Mesendoderm (in vitro differentiated cells): ENCODE measurements at regions not wholly inside any gene's neighbourhood (a gene's known extent, or its start where the extent isn't known, plus 50 kb on each side); places are given as distances from the start of the nearest gene placed in this dataset.

Experiments
- DNase-seq: peaks from one replicate; pipeline ENCODE4 v3.0.0; 2013
- H2AK5ac ChIP-seq: 2 replicates; pipeline ENCODE4 v1.6.1; 2013; ENCODE audit warnings: low read length, inconsistent platforms
- H2BK120ac ChIP-seq: 2 replicates; pipeline ENCODE4 v1.6.1; 2013; ENCODE audit warnings: low read depth, mild to moderate bottlenecking, low read length, moderate library complexity, mixed read lengths
- H2BK15ac ChIP-seq: replicated peaks from 2 replicates; pipeline ENCODE4 v1.6.1; 2013; ENCODE audit warnings: low read depth, mild to moderate bottlenecking, moderate library complexity
- H2BK5ac ChIP-seq: 2 replicates; pipeline ENCODE4 v1.6.1; 2013; ENCODE audit warnings: low read length, inconsistent platforms
- H3K18ac ChIP-seq: 2 replicates; pipeline ENCODE4 v1.6.1; 2013; ENCODE audit warnings: mild to moderate bottlenecking, low read length, mixed read lengths
- H3K23ac ChIP-seq: one replicate; pipeline ENCODE4 v1.6.1; 2013; ENCODE audit warnings: low read length
- H3K27ac ChIP-seq: 2 replicates; pipeline ENCODE4 v1.5.1; 2013; ENCODE audit warnings: low read depth, mild to moderate bottlenecking, inconsistent platforms, low read length, moderate library complexity
- H3K27me3 ChIP-seq: 2 replicates; pipeline ENCODE4 v1.6.1; 2013; ENCODE audit warnings: low read length, control low read depth, mild to moderate bottlenecking, inconsistent platforms; ENCODE audit not compliant: insufficient read depth, poor library complexity
- H3K36me3 ChIP-seq: 2 replicates; pipeline ENCODE4 v1.6.1; 2013; ENCODE audit warnings: low read length, inconsistent platforms; ENCODE audit not compliant: control insufficient read depth, insufficient read depth
- H3K4ac ChIP-seq: one replicate; pipeline ENCODE4 v1.6.1; 2013; ENCODE audit warnings: low read depth, mild to moderate bottlenecking, low read length, moderate library complexity
- H3K4me1 ChIP-seq: 2 replicates; pipeline ENCODE4 v1.6.1; 2013; ENCODE audit warnings: low read depth, low read length, inconsistent platforms; ENCODE audit not compliant: control insufficient read depth
- H3K4me2 ChIP-seq: 2 replicates; pipeline ENCODE4 v1.6.1; 2013; ENCODE audit warnings: low read length
- H3K4me3 ChIP-seq: 2 replicates; pipeline ENCODE4 v1.5.1; 2013; ENCODE audit warnings: mild to moderate bottlenecking, low read length
- H3K56ac ChIP-seq: one replicate; pipeline ENCODE4 v1.6.1; 2013; ENCODE audit warnings: low read length
- H3K79me1 ChIP-seq: 2 replicates; pipeline ENCODE4 v1.6.1; 2013; ENCODE audit warnings: low read length, inconsistent platforms
- H3K79me2 ChIP-seq: 2 replicates; pipeline ENCODE4 v1.6.1; 2013; ENCODE audit warnings: mild to moderate bottlenecking, low read length; ENCODE audit not compliant: control insufficient read depth, insufficient read depth
- H3K9ac ChIP-seq: 2 replicates; pipeline ENCODE4 v1.6.1; 2013; ENCODE audit warnings: low read length, inconsistent platforms
- H4K5ac ChIP-seq: one replicate; pipeline ENCODE4 v1.6.1; 2013; ENCODE audit warnings: low read length
- H4K8ac ChIP-seq: one replicate; pipeline ENCODE4 v1.6.1; 2013; ENCODE audit warnings: low read depth, mild to moderate bottlenecking, control low read depth, low read length, moderate library complexity
- WGBS: extraction: QIAGEN DNeasy Blood & Tissue Kit; methylation state at CpG from one replicate; pipeline ENCODE4 v1.1.7; 2013; ENCODE audit warnings: low lambda C conversion rate, missing lambda C conversion rate; ENCODE audit not compliant: insufficient coverage; ENCODE audit errors: extremely low coverage; 5-methylcytosine and 5-hydroxymethylcytosine counted together

GRCh38 chr6:23414051-23414445 is 712.0 kb upstream of the NRSN1 start:
- H3K23ac ChIP-seq: no peak overlapping the region
- no peak overlapping the region for H3K18ac ChIP-seq
- no peak overlapping the region for H2BK5ac ChIP-seq
- H4K8ac ChIP-seq: no peak overlapping the region
- no peak overlapping the region for H3K9ac ChIP-seq
- H3K79me1 ChIP-seq: no peaks in the 10 kb centered on the region
- H3K27me3 ChIP-seq: no peaks in the 10 kb centered on the region
- H3K27ac ChIP-seq: no peak overlapping the region
- no peak overlapping the region for H4K5ac ChIP-seq
- no peak overlapping the region for H3K4ac ChIP-seq
- WGBS: no CpG with 5 or more reads among the region's 2 CpGs
- H3K4me3 ChIP-seq: no peak overlapping the region
- no peak overlapping the region for H3K4me2 ChIP-seq
- no peak overlapping the region for H2BK120ac ChIP-seq
- H3K36me3 ChIP-seq: no peaks in the 10 kb centered on the region
- no peak overlapping the region for H3K56ac ChIP-seq
- H2BK15ac ChIP-seq: no peak overlapping the region
- H2AK5ac ChIP-seq: no peak overlapping the region
- peak; percentile 18 for DNase-seq
- H3K79me2 ChIP-seq: no peaks in the 10 kb centered on the region
- H3K4me1 ChIP-seq: no peaks in the 10 kb centered on the region

- Histone ChIP-seq H3K79me1 (no peaks in the 10 kb centered on the region), H4K8ac (no peak overlapping the region), H2BK5ac (no peak overlapping the region), H3K4me1 (no peaks in the 10 kb centered on the region), H3K27ac (no peak overlapping the region), H3K4me2 (no peak overlapping the region), H3K4ac (no peak overlapping the region), H3K23ac (no peak overlapping the region), H4K5ac (no peak overlapping the region), H3K4me3 (no peak overlapping the region), H3K79me2 (no peaks in the 10 kb centered on the region), H3K56ac (no peak overlapping the region), H3K36me3 (no peaks in the 10 kb centered on the region), H2BK15ac (no peak overlapping the region), H3K9ac (no peak overlapping the region), H3K18ac (no peak overlapping the region), H2BK120ac (no peak overlapping the region), H3K27me3 (no peaks in the 10 kb centered on the region), H2AK5ac (no peak overlapping the region)
- no peak for DNase-seq
- no CpG with 5 or more reads among the region's 3 CpGs for WGBS
Measured at GRCh38 chr6:23414922-23415321, 711.1 kb upstream of the NRSN1 start.

GRCh38 chr6:23415819-23416427 is 710.1 kb upstream of the NRSN1 start:
- Histone ChIP-seq H4K5ac (no peak overlapping the region), H2BK120ac (no peak overlapping the region), H3K18ac (no peak overlapping the region), H3K36me3 (no peaks in the 10 kb centered on the region), H3K4ac (no peak overlapping the region), H3K27me3 (no peaks in the 10 kb centered on the region), H3K23ac (no peak overlapping the region), H3K4me3 (no peak overlapping the region), H3K79me1 (no peaks in the 10 kb centered on the region), H2AK5ac (no peak overlapping the region), H3K4me2 (no peak overlapping the region), H2BK5ac (no peak overlapping the region), H3K9ac (no peak overlapping the region), H3K4me1 (no peaks in the 10 kb centered on the region), H3K27ac (no peak overlapping the region), H2BK15ac (no peak overlapping the region), H3K79me2 (no peaks in the 10 kb centered on the region), H4K8ac (no peak overlapping the region), H3K56ac (no peak overlapping the region)
- 100% methylated on average over 1 of the region's 5 CpGs for WGBS
- no peak for DNase-seq

GRCh38 chr6:23417133-23417532 is 708.9 kb upstream of the NRSN1 start:
- Histone ChIP-seq H2BK120ac (no peak overlapping the region), H3K56ac (no peak overlapping the region), H3K36me3 (no peaks in the 10 kb centered on the region), H2BK5ac (no peak overlapping the region), H3K4me3 (no peak overlapping the region), H3K23ac (no peak overlapping the region), H3K4me1 (no peaks in the 10 kb centered on the region), H3K27ac (no peak overlapping the region), H3K18ac (no peak overlapping the region), H3K4me2 (no peak overlapping the region), H3K27me3 (no peaks in the 10 kb centered on the region), H2BK15ac (no peak overlapping the region), H3K4ac (no peak overlapping the region), H3K9ac (no peak overlapping the region), H3K79me1 (no peaks in the 10 kb centered on the region), H4K5ac (no peak overlapping the region), H4K8ac (no peak overlapping the region), H2AK5ac (no peak overlapping the region), H3K79me2 (no peaks in the 10 kb centered on the region)
- DNase-seq: no peak
- WGBS: 100% methylated on average over 3 of the region's 9 CpGs

GRCh38 chr6:23418095-23418494 is 707.9 kb upstream of the NRSN1 start:
- no peak overlapping the region for H3K9ac ChIP-seq
- H3K27ac ChIP-seq: no peak overlapping the region
- H3K4me3 ChIP-seq: no peak overlapping the region
- no peak overlapping the region for H3K4ac ChIP-seq
- no peak overlapping the region for H3K18ac ChIP-seq
- no peak overlapping the region for H3K23ac ChIP-seq
- H2BK120ac ChIP-seq: no peak overlapping the region
- no peak overlapping the region for H4K8ac ChIP-seq
- H3K4me2 ChIP-seq: no peak overlapping the region
- no peaks in the 10 kb centered on the region for H3K36me3 ChIP-seq
- no peaks in the 10 kb centered on the region for H3K27me3 ChIP-seq
- H3K79me1 ChIP-seq: no peaks in the 10 kb centered on the region
- no peak for DNase-seq
- no peak overlapping the region for H2BK5ac ChIP-seq
- H2BK15ac ChIP-seq: no peak overlapping the region
- no peak overlapping the region for H3K56ac ChIP-seq
- H3K4me1 ChIP-seq: no peaks in the 10 kb centered on the region
- WGBS: no CpG with 5 or more reads among the region's 3 CpGs
- no peak overlapping the region for H2AK5ac ChIP-seq
- no peaks in the 10 kb centered on the region for H3K79me2 ChIP-seq
- H4K5ac ChIP-seq: no peak overlapping the region

- H4K5ac ChIP-seq: no peak overlapping the region
- H2BK5ac ChIP-seq: no peak overlapping the region
- no peak overlapping the region for H3K27ac ChIP-seq
- H3K4me1 ChIP-seq: no peaks in the 10 kb centered on the region
- DNase-seq: no peak
- H2BK120ac ChIP-seq: no peak overlapping the region
- no peak overlapping the region for H3K4me3 ChIP-seq
- H3K23ac ChIP-seq: no peak overlapping the region
- no peak overlapping the region for H3K56ac ChIP-seq
- no peaks in the 10 kb centered on the region for H3K79me1 ChIP-seq
- no peak overlapping the region for H3K4ac ChIP-seq
- H2BK15ac ChIP-seq: no peak overlapping the region
- no CpG with 5 or more reads among the region's 1 CpG for WGBS
- H3K79me2 ChIP-seq: no peaks in the 10 kb centered on the region
- no peak overlapping the region for H3K4me2 ChIP-seq
- H4K8ac ChIP-seq: no peak overlapping the region
- no peaks in the 10 kb centered on the region for H3K27me3 ChIP-seq
- no peak overlapping the region for H2AK5ac ChIP-seq
- no peak overlapping the region for H3K9ac ChIP-seq
- H3K18ac ChIP-seq: no peak overlapping the region
- no peaks in the 10 kb centered on the region for H3K36me3 ChIP-seq
Measured at GRCh38 chr6:23419046-23419445, 707.0 kb upstream of the NRSN1 start.
